Suppressor macrophage treated with lipopolysaccharide for 1 hour (primary cell): ENCODE measurements at regions not wholly inside any gene's neighbourhood (a gene's known extent, or its start where the extent isn't known, plus 50 kb on each side); places are given as distances from the start of the nearest gene placed in this dataset.

ENCODE experiments used
- DNase-seq, 3 donors: peaks; one replicate each; pipeline ENCODE4 v3.0.0-alpha.2; 2020 to 2022

- no peak for DNase-seq
Observed at GRCh38 chr2:39923455-39923854, 144.4 kb upstream of the THUMPD2 start.

- no peak for DNase-seq
Observed at GRCh38 chr2:39922679-39923405, 143.8 kb upstream of the THUMPD2 start.

- no peak for DNase-seq
Observed at GRCh38 chr2:39920307-39920801, 141.3 kb upstream of the THUMPD2 start.

- DNase-seq: no peak
Observed at GRCh38 chr2:39919511-39920306, 140.7 kb upstream of the THUMPD2 start.

- DNase-seq: no peak
Observed at GRCh38 chr2:39918886-39919285, 139.8 kb upstream of the THUMPD2 start.

GRCh38 chr2:39917371-39917770, 138.3 kb upstream of the THUMPD2 start:
- peak; percentile 45 to 67 (median 62) for DNase-seq

GRCh38 chr2:39914949-39915348, 135.9 kb upstream of the THUMPD2 start:
- no peak for DNase-seq

GRCh38 chr2:39913648-39914461, 134.8 kb upstream of the THUMPD2 start:
- peak; percentile 66 to 90 (median 85) for DNase-seq

GRCh38 chr2:39902103-39902502, 123.0 kb upstream of the THUMPD2 start:
- peak in 1 of 3 donors; percentile 13 for DNase-seq

DNA sequence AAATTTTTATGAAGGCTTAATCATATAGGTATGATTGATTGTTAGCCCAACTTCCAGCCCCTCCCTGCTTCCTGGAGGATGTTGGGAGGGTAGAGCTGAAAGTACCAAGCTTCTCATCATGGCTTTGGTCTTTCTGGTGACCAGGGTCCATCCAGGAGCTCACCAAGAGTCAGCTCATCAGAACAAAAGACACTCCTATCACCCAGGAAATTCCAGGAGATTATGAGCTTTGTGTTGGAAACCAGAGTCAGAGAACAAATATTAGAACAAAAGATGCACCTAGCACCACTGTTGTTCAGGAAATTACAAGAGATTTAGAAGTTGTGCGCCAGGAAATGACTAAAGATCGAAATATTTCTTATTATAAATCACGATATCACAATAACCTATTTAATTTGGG, 119.9 kb upstream of the THUMPD2 start:
- no peak for DNase-seq

DNA sequence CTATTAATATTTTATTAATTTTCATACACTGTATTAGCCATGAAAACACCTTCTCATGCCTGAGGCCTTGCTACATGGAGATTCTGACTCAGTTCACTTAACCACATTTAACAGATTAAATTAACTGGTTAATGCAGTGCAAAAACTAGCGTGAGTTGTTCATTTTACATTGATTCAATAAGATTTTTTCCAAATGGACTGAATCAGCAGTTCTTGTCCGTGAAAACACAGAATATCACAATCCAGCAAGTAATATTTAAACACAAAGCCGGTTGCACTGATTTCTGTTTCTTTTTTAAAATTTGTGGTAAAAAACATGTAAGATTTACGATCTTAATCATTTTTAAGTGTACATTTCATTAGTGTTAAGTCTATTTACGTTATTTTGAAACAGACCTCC, 118.2 kb upstream of the THUMPD2 start:
- DNase-seq: peak in 1 of 3 donors; percentile 9

DNA sequence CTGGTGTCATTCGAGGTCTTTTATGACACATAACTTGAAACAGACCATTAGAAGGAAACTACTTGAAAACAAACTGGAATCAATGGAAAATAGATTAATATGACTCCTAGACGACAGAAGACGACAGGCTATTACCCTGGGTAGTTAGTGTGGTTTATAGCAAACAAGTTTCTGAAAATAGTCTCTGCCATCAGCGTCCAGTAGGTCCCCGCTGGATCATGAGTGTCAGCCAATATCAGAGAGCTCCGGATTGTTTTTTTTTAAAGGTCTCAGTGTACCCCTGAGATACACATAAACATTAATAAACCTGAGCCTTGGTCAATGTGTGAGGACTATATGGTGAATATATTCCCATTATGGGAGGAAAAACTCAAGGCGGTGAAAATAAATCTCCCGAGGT, 115.0 kb upstream of the THUMPD2 start:
- DNase-seq: peak in 1 of 3 donors; percentile 1

DNA sequence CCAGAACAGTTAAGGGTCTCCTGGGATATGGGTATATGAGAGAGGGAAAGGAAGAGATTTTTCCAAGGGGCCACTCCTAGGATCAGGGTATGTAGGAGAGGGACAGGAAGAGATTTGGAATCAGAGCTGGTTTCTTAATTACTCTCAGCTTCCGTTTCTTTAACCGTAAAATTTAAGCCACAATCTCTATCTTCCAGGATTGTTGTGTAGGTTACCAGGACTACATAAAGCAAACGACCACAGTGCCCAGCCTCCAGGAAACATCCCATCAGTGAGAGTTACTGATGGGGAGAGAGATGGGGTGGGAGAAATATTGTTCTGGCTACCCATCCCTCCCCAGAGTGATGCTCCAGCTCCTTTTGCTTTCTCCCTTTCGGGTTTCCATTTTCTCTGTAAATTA, 114.6 kb upstream of the THUMPD2 start:
- peak in 1 of 3 donors; percentile 8 for DNase-seq

- peak in 1 of 3 donors; percentile 0 for DNase-seq
Observed at GRCh38 chr2:39881948-39882347, 102.9 kb upstream of the THUMPD2 start.

DNA sequence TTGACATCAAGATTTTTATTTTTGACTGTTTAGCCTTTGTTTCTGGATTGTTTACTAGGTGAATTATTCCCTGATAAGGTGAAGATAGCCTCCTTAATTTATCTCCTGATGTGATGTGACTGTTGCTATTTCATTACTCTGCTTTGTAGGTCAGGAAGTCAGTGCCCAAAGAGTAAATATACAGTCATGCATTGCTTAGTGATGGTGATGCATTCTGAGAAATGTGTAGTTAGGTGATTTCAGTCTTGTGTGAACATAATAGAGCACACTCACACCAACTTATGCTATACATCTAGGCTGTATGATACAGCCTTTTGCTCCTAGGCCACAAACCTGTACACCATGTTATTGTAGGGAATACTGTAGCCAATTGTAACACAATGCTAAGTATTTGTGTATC, 102.4 kb upstream of the THUMPD2 start:
- DNase-seq: no peak

GRCh38 chr2:39879001-39879400, 99.9 kb upstream of the THUMPD2 start:
- DNase-seq: peak in 1 of 3 donors; percentile 5

DNA sequence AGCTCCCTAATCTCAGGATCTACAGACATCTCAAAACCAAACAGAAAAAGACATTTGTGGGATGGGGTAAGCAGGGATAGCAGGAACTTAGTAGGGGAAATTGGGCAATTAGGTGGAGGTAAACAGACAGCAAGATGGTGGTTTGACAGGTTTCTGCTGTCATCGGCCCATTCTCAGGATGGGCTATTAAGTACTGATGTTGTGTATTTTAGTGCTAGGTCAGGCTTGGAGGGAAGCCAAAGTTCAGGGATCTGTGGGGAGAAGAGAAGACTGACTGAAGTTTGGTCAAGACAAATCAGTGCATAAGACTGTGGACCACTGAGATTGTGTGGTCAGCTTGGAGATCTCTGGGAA, 96.8 kb upstream of the THUMPD2 start:
- DNase-seq: peak in 1 of 3 donors; percentile 6

- DNase-seq: peak in 1 of 3 donors; percentile 9
Observed at GRCh38 chr2:39875182-39875913, 96.3 kb upstream of the THUMPD2 start.

DNA sequence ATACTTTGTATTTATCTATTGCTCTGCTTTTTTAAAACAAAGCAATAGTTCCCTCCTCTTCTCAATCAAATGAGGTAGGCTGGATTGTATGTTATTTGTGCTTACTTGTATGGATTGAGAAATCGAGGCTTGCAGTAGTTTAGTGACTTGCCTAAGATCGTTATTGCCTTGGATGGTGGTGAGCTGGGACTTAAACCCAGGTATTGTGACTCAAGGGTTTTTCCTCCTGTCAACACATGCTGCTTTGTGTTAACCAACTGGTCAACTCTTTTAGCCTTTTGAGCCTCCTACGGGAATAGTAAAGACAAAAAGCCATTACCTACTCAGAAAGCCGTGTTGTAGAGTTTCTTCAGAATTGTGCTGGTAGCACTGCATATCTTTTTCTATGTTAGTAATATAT, 95.2 kb upstream of the THUMPD2 start:
- no peak for DNase-seq

DNA sequence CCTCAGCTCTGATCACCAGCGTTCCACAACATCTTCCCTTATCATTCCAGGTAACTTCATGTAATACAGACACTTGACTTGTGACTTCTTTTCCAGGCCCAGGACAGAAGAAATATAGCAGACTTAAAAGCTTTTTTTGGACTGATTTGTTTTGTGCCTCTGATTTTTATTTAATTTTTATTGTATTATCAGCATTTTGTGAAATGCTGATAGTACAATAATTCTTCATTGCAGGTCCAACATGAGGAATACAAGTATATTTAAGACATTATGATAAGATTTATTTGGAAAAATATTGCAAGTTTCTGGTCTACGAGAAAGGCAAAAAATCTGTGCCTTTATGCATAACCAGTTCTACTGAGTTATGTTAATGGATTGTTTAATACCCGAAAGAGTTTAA, 94.5 kb upstream of the THUMPD2 start:
- DNase-seq: no peak

- peak in 1 of 3 donors; percentile 6 for DNase-seq
Observed at GRCh38 chr2:39872748-39873147, 93.7 kb upstream of the THUMPD2 start.

DNA sequence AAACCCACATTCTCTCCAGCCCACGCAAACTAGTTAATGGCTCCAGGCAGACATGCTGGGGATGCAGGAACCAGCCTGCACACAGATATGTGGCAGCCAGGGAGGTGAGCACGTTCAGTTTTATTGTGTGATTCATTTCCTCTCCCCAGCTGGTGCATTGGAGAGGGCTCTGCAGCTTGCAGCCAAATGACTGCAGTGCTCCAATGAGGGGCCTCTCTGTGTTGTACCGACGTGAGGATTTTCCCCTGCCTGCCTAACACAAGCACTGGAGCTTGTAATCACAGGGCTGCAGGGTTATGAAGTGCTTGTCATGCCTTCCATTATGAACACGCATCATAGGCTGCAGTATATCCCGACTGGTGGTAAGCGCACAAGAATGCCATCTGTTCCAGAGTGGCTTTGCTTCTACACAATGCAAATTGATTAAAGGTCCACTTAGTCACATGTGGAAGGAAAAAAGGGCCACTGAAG, 92.3 kb upstream of the THUMPD2 start:
- DNase-seq: peak in 1 of 3 donors; percentile 11
